Right ventricle myocardium inferior (tissue), 1 donor: ENCODE measurements at regions not wholly inside any gene's neighbourhood (a gene's known extent, or its start where the extent isn't known, plus 50 kb on each side); places are given as distances from the start of the nearest gene placed in this dataset.

Source experiments
- ATAC-seq: fragments of 200-7000 bp; cut with Tn5 transposase; one replicate; pipeline ENCODE4 v1.9.1; 2020; ENCODE audit warnings: mild to moderate bottlenecking, moderate library complexity
- DNase-seq: peaks from one replicate; pipeline ENCODE4 v3.0.0; 2021; ENCODE audit errors: missing footprints
- intact Hi-C: fragments of 100-400 bp; cut with DNase I; formaldehyde crosslinking; loops from one replicate; pipeline ENCODE4 v1.11.0; 2022
- donor health status: DM: no; HTN: yes; CAD: no; lungs with severe emphysema.

- no peak for DNase-seq
- intact Hi-C loops: no loop called here
- ATAC-seq: no peak
Observed at GRCh38 chr15:47933865-47934264, 186.9 kb upstream of the SLC24A5 start.

DNA sequence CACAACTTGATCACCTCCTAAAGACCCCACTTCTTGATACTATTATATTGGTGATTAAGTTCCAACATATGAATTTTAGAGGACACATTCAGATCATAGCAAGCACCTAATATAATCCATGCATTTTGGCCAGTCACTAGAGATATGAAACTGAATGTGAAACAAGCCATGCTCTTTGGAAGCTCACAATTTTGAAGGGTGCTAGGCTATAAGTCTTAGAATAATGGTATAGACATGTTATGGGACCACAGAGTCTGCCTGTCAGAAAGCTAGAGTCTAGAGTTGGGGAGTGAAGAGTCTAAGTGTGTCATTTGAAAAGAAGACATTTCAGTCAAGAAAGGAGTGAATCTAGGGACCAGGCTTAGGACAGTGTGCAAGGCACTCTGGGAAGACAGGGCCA, 186.4 kb upstream of the SLC24A5 start:
- ATAC-seq: no peak
- intact Hi-C loops: no loop called here
- no peak for DNase-seq

DNA sequence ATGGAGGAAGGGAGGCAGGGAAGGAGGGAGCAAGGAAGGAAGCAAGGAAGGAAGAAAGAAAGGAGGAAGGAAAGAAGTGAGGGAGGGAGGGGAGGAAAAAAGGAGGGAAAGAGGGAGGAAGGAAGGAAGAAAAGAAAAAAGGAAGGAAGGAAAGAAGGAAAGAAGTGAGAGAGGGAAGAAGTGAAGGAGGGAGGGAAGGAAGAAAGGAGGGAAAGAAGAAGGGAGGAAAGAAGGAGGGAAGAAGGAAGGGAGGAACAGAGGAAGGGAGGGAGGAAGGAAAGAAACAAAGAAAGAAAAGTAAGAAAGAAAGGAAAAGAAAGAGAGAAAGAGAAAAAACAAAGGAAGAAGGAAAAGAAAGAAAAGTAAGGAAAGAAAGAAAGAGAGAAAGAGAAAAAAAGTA, 183.0 kb upstream of the SLC24A5 start:
- no peak for DNase-seq
- intact Hi-C loops: no loop called here
- no peak for ATAC-seq

DNA sequence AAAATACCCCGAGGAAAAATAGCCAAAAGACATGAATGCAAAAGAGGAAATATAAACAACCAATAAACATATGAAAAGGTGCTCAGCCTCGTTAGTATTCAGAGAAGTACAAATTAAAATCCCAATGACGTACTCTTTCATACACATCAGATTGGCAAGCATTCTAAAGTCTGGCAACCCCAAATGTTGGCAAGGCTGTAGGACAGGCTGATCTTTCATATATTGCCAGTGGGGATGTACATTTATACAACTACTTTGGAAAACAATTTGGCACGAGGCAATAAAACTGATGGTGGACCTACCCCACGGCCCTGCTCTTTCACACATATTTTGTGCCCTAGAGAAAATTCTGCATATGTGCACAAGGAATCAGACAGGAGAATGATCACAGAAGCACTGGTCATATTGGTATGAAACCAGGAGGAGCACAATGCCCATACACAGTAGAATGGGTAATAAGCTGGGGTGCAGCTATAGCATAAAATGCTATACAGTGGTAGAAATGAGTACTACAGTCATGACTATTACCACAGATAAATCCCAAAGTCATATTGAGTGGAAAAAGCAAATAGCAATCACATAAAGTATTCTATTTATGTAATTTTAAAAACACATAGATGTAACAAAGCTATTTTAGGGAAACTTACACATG, 176.0 kb upstream of the SLC24A5 start:
- intact Hi-C loops: no loop called here
- no peak for DNase-seq
- ATAC-seq: no peak

- DNase-seq (no peak), ATAC-seq (no peak)
- intact Hi-C loops: no loop called here
Observed at GRCh38 chr15:47945872-47946650, 174.7 kb upstream of the SLC24A5 start.

- intact Hi-C loops: no loop called here
Observed at GRCh38 chr15:47949815-47950214, 171.0 kb upstream of the SLC24A5 start.

DNA sequence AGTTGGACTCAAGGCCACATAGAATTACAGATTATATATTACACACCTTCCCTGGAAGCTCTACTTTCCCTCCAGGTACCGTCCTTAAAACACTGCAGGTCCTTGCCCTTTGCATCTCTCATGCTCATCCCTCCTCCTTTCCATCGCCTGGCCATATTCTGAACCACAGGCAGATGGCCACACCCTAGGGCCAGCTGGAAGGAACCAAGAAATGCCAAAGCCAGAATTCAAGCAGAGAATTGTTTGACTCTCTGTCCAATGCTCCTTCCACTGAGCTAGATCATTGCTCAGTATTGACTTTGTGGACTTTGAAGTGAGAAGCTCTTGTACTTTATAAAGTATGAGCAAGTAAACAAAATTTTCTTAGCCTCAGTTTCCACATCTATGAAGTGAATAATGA, 170.3 kb upstream of the SLC24A5 start:
- DNase-seq (no peak), ATAC-seq (no peak)
- intact Hi-C loops: no loop called here

More at GRCh38 chr15:47949815-47950214, 171.0 kb upstream of the SLC24A5 start:
- ATAC-seq: no peak
- no peak for DNase-seq

DNA sequence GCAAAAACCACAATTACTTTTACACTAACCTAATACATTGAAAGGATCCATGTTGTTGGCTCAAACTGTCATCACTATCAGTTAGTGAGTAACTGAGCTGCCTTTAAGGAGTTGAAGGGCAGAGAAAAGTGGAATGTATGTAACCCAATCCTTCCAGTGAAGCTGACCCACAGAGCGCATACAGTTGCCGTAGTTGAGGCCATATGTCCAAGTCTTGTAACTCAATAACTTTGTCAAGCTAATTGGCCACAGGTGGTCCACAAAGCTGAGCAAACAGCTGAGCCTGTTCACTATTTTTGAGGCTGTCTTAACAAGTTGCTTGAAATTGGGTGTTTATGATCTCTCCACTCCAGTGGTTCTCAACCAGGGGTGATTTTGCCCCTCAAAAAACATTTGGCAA, 169.0 kb upstream of the SLC24A5 start:
- ATAC-seq (no peak), DNase-seq (no peak)
- intact Hi-C loops: no loop called here

DNA sequence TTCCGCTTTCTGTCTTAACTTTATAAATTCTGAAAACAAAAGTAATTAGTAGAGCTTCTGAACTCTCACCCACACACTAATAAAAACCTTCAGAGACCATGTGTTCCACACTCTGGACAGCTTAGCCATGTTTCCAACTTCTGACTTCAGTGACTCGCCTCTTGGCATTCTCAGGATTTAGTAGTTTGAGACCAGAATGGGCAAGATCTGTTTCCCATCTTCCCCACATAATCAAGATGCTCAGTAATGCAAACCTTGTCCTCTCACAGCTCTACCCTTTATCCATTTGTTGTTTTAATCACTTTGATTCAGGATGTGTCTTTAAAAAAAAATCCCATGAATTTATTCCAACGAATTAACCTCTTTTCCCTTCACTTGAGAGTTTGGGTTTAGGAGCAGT, 166.6 kb upstream of the SLC24A5 start:
- DNase-seq (no peak), ATAC-seq (no peak)
- intact Hi-C loops: no loop called here

- ATAC-seq (no peak), DNase-seq (no peak)
- intact Hi-C loops: no loop called here
Observed at GRCh38 chr15:47955021-47955420, 165.8 kb upstream of the SLC24A5 start.

DNA sequence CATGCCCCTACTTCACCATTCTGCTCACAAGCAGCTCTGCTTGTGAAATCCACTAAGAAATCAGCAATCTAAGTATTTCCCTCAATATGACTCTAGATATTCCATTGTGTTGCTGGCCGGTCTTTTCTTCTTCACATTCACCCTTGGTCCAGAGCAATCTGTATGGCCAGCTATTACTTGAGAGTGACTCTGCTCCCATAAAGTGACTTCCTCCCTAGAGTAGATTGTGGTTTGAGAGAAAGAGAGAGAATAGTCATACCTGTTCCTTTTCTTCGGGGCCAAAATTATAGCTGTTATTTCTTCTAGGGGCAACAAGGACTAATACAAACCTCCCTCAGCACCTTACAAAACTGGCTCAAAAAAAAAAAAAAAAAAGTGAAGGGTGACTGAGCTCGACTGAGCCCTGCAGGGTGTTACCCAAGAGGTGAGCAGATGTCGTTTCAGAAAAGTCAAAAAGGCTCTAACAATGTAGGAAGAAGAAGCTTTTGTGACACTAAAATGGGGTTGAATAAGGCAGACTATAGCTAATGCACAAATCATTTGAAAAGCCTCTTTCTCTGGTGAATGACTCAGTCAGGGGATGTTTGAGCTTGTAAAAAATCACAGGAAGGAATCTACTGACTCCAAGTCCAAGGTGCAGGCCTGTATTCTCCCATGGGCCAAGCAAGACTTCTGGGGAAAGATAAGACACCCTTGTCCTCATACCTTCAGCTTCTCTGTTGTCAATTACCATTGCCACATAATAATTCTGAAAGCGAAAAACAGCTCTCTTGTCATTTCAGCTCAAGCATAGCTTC, 161.0 kb upstream of the SLC24A5 start:
- intact Hi-C loops: no loop called here
- ATAC-seq: no peak

GRCh38 chr15:47961401-47962090, 159.2 kb upstream of the SLC24A5 start:
- ATAC-seq (no peak), DNase-seq (no peak)
- intact Hi-C loops: no loop called here

More for the DNA sequence above, 161.0 kb upstream of the SLC24A5 start:
- DNase-seq: no peak

GRCh38 chr15:47963265-47963664, 157.5 kb upstream of the SLC24A5 start:
- no peak for ATAC-seq
- intact Hi-C loops: no loop called here
- no peak for DNase-seq

- ATAC-seq: no peak
- intact Hi-C loops: no loop called here
- no peak for DNase-seq
Observed at GRCh38 chr15:47964229-47964628, 156.6 kb upstream of the SLC24A5 start.

- ATAC-seq (no peak), DNase-seq (no peak)
- intact Hi-C loops: no loop called here
Observed at GRCh38 chr15:47965297-47965696, 155.5 kb upstream of the SLC24A5 start.

- no peak for DNase-seq
- intact Hi-C loops: no loop called here
- no peak for ATAC-seq
Observed at GRCh38 chr15:47968593-47968992, 152.2 kb upstream of the SLC24A5 start.

- DNase-seq (no peak), ATAC-seq (no peak)
- intact Hi-C loops: no loop called here
Observed at GRCh38 chr15:47971637-47972036, 149.2 kb upstream of the SLC24A5 start.

DNA sequence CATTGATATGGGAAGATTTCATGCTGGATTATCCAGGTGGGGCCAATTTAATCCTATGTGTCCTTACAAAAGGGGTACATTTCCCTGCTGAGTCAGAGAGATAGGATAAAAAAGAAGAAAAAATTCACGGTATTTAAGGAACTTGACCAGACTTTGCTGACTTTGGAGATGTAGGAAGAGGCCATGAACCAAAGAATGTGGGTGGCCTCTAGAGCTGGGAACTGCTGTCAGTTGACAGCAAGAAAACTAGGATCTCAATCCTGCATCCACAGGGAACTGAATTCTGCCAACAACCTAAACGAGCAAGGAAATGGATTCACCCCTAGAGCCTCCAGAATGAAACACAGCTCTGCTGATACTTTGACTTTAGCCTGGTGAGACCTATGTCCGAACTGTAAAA, 148.1 kb upstream of the SLC24A5 start:
- DNase-seq (no peak), ATAC-seq (no peak)
- intact Hi-C loops: no loop called here

- intact Hi-C loops: no loop called here
- DNase-seq (no peak), ATAC-seq (peak; percentile 63)
Observed at GRCh38 chr15:47974724-47975123, 146.1 kb upstream of the SLC24A5 start.
